BJ (cell line): ENCODE measurements at regions not wholly inside any gene's neighbourhood (a gene's known extent, or its start where the extent isn't known, plus 50 kb on each side); places are given as distances from the start of the nearest gene placed in this dataset.

ENCODE experiments used
- CTCF ChIA-PET: fragments of 350-600 bp; formaldehyde crosslinking; extraction: SDS; loops from one replicate; lab custom pipeline; 2021; ENCODE audit warnings: antibody characterized with exemption, inconsistent platforms; lab: Yijun Ruan, JAX
- POLR2A ChIA-PET: fragments of 300-600 bp; sonication (Branson Sonifier 250); formaldehyde crosslinking; extraction: SDS; loops from one replicate; lab custom pipeline; 2021; ENCODE audit warnings: antibody characterized with exemption; lab: Charles Lee
- DNase-seq: peaks from one replicate; pipeline ENCODE4 v3.0.0-alpha.2; 2011; ENCODE audit warnings: low read depth
- H3K27me3 ChIP-seq: 2 replicates; pipeline ENCODE4 v1.6.0; 2011; ENCODE audit warnings: low read length; ENCODE audit not compliant: control insufficient read depth, insufficient read depth
- H3K36me3 ChIP-seq: 2 replicates; pipeline ENCODE4 v1.5.1; 2011; ENCODE audit warnings: low read length; ENCODE audit not compliant: control insufficient read depth, insufficient read depth
- H3K4me3 ChIP-seq: 2 replicates; pipeline ENCODE4 v1.5.1; 2011; ENCODE audit warnings: low read depth, mild to moderate bottlenecking, control low read depth, low read length
- CTCF ChIP-seq: IDR thresholded peaks from 2 replicates; pipeline ENCODE4 v1.5.1; 2011; ENCODE audit warnings: low read depth, mild to moderate bottlenecking, control low read depth, inconsistent platforms, low read length, moderate library complexity; ENCODE audit not compliant: insufficient read depth

- H3K4me3 ChIP-seq = no peak overlapping the region
- H3K27me3 ChIP-seq = no peaks in the 10 kb centered on the region
- CTCF ChIA-PET = no interaction called here
- no peak for TF ChIP-seq CTCF
- H3K36me3 ChIP-seq = no peaks in the 10 kb centered on the region
- DNase-seq = no peak
- POLR2A ChIA-PET = no interaction called here
Measured at GRCh38 chr3:177563243-177563780, 366.0 kb upstream of the TBL1XR1 start.

DNA sequence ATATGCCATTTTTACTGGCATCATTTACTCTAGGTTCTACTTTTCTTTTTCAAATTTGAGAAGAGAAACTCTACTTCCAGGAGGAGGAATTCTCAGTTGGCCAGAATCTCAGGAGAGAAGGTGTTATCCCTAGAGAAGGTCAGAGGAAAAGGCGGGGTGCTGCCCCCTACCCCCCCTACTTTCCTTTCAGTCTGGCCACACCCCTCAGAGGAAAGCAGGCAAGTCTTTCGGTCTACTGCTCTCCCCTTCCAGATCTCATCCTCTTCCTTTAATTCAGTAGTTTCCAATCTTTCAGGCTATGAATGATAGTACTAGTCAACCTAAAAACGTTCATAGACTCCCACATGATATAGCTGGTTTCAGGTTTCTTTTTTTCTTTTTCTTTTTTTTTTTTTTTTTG is 366.5 kb upstream of the TBL1XR1 start:
- no peak for DNase-seq
- ChIA-PET CTCF (no interaction called here), POLR2A (no interaction called here)
- Histone ChIP-seq H3K36me3 (no peaks in the 10 kb centered on the region), H3K4me3 (no peak overlapping the region), H3K27me3 (no peaks in the 10 kb centered on the region)
- no peak for TF ChIP-seq CTCF

GRCh38 chr3:177565981-177566380 is 368.7 kb upstream of the TBL1XR1 start:
- DNase-seq = no peak
- Histone ChIP-seq H3K27me3 (no peaks in the 10 kb centered on the region), H3K36me3 (no peaks in the 10 kb centered on the region), H3K4me3 (no peak overlapping the region)
- ChIA-PET CTCF (no interaction called here), POLR2A (no interaction called here)
- TF ChIP-seq CTCF = no peak

DNA sequence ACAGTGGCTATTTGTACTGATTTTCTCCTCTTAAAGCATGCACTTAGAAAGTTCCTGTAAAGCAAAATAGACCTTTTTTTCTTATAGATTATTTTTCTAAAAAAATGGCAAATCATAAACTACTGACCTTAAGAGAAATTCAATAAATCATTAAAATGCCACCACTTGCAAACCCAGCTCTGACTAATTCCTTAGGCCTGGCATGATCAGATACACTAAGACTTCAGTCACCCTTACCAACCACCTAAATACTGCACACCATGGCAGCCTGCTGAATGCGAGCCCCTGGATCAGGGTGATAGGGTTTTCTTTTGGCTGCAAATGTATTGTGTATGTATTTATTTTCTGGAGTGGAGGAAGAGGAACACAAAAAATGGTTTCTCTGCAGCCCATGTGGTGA is 370.6 kb upstream of the TBL1XR1 start:
- no peak for TF ChIP-seq CTCF
- no peaks in the 10 kb centered on the region for H3K27me3 ChIP-seq
- DNase-seq = no peak
- POLR2A ChIA-PET = no interaction called here
- H3K36me3 ChIP-seq = no peaks in the 10 kb centered on the region
- no peak overlapping the region for H3K4me3 ChIP-seq
- CTCF ChIA-PET = no interaction called here

DNA sequence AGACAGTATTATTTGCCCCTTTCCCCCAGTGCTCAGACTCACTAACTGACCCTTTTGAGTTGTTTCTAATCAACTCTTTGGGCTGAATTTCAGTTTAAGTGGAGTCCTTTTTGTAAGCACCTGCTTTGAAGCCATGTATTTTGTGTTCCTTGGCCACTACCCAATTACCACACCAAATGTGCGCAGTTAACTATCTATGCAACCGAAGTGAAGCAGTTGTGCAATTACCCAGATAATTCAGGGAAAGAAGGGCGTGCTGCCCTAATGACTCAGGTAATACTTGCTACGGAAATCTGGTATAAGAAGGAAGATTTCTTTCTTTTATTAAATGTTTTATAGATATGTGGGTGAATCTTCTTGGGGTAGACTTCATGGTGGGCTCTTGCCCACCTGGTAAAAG is 371.9 kb upstream of the TBL1XR1 start:
- CTCF ChIA-PET = no interaction called here

More for the DNA sequence above, 371.9 kb upstream of the TBL1XR1 start:
- Histone ChIP-seq H3K36me3 (no peaks in the 10 kb centered on the region), H3K27me3 (no peaks in the 10 kb centered on the region), H3K4me3 (no peak overlapping the region)
- TF ChIP-seq CTCF = no peak
- POLR2A ChIA-PET = no interaction called here
- no peak for DNase-seq
